Activated T-helper 1 cell treated with anti-CD3 and anti-CD28 coated beads, Interleukin-12 subunit alpha, Interleukin-12 subunit beta, Interleukin-2, Interleukin-4 antibody, amounts not matched to agents 30 ng/mL and 10 ng/mL and 1 ng/mL, durations not matched to agents 14 hours and 24 hours and 36 hours (primary cell): ENCODE measurements at regions not wholly inside any gene's neighbourhood (a gene's known extent, or its start where the extent isn't known, plus 50 kb on each side); places are given as distances from the start of the nearest gene placed in this dataset.

ENCODE experiments used
- DNase-seq: peaks from one replicate; pipeline ENCODE4 v3.0.0; 2021; ENCODE audit warnings: low spot score
- H3K27ac Mint-ChIP-seq: one replicate; pipeline ENCODE4 v1.8.0; 2021; ENCODE audit warnings: mild to moderate bottlenecking, mixed read lengths
- H3K27me3 Mint-ChIP-seq: one replicate; pipeline ENCODE4 v1.8.0; 2022; ENCODE audit warnings: mild to moderate bottlenecking, moderate library complexity, mixed read lengths; ENCODE audit not compliant: insufficient read depth
- H3K36me3 Mint-ChIP-seq: one replicate; pipeline ENCODE4 v1.8.0; 2021; ENCODE audit warnings: low read depth, mixed read lengths
- H3K4me1 Mint-ChIP-seq: one replicate; pipeline ENCODE4 v1.8.0; 2021; ENCODE audit warnings: low read depth, mixed read lengths
- H3K4me3 Mint-ChIP-seq: one replicate; pipeline ENCODE4 v1.8.0; 2021; ENCODE audit warnings: mild to moderate bottlenecking, moderate library complexity, mixed read lengths
- H3K9me3 Mint-ChIP-seq: one replicate; pipeline ENCODE4 v1.8.0; 2021; ENCODE audit warnings: mixed read lengths
- intact Hi-C: fragments of 100-400 bp; cut with micrococcal nuclease; formaldehyde crosslinking; loops from one replicate; pipeline ENCODE4 v1.15.1; 2024

DNA sequence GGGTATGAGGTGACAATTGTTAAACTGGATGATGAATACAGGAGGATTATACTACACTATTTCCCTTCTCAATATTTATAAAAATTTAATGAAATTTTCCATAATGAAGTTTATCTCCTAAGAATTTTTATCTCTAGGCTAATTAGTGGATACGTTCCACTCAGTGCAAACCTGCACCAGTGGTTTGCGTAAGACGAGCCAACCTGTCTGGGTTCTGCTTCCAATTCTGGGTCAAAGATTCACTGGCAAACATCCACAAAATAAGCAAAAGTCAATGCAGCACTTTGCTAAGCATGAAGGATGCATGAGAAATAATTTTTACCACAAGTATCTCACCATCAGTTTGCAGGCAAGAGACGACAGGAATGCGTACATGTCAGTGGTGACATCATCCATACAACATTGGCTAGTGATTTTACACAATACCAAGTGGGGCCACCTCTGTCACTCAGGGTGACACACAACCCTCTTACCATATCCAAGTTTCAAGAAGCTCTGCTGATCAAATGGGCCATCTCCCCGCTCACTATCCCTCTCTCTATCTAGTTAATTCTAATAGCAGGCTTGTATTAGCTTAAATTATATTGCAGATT, 51.7 kb downstream of the FAM50B start:
- DNase-seq = no peak
- Mint-ChIP-seq H3K27ac (no peak overlapping the region), H3K36me3 (no peaks in the 10 kb centered on the region), H3K4me3 (no peak overlapping the region), H3K4me1 (peaks cover 4% of the 10 kb centered on the region), H3K9me3 (no peaks in the 10 kb centered on the region), H3K27me3 (peaks cover 31% of the 10 kb centered on the region)
- intact Hi-C loops = no loop called here

DNA sequence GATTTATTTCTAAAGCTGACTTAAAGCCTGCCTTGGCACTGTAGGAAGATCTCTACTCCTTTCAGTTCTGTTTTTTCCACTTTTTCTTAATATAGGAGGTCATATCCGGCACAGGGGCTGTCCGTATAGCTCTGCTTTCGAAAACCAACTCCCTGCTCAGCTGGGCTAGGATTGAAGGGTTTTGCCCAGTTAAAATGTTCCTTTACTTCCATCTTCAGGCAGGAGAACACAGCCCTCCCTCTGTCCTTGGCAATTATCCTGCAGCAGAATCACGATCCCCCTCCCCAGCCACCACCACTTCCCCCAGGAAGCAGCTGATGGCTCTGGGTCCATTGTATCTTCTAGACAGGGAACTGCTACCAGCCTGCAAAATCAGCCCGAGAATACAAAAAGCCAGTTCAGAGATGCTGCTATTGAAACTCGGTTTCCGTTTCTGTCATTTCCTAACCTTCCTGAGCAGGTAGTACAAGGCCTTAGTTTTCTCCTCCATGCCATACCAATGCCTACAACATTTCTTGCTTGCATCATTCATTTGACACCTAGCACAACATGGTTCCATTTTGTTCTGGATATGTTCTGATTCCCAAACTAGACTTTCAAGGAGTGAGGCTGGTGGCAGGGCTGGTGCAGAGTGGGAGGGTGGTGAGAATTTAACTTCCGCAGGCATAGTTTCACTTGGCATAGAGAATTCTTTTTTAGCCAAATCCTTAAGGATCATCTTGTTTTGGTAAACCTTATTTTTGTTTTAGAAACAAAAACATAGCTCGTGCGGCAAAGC, 53.9 kb downstream of the FAM50B start:
- Mint-ChIP-seq H3K9me3 (no peaks in the 10 kb centered on the region), H3K4me3 (no peak overlapping the region), H3K36me3 (no peaks in the 10 kb centered on the region), H3K27me3 (peaks cover 38% of the 10 kb centered on the region), H3K4me1 (peaks cover 4% of the 10 kb centered on the region), H3K27ac (no peak overlapping the region)
- intact Hi-C loops = no loop called here
- DNase-seq = no peak

DNA sequence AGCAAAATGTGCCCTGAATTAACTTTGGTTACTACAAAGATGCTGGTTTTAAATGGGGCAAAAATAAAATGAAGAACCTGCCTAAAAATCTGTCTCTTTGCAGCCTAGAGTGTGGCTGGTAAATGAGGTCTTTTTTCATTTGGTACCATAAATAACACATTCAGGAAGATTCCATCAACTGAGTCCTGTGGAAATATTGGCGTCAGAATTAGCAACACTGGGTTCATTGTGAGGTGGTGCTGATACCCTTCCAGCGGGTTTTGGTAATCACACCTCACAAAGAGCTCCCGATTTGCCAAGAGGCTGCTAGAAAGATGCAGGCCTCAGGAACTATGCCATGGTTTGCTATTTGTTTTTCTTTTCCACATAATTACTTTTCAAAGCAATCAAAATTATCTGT, 55.3 kb downstream of the FAM50B start:
- no peaks in the 10 kb centered on the region for H3K9me3 Mint-ChIP-seq
- peaks cover 4% of the 10 kb centered on the region for H3K4me1 Mint-ChIP-seq
- peaks cover 31% of the 10 kb centered on the region for H3K27me3 Mint-ChIP-seq
- H3K4me3 Mint-ChIP-seq = no peak overlapping the region
- intact Hi-C loops = no loop called here
- H3K36me3 Mint-ChIP-seq = no peaks in the 10 kb centered on the region
- DNase-seq = no peak
- H3K27ac Mint-ChIP-seq = no peak overlapping the region

DNA sequence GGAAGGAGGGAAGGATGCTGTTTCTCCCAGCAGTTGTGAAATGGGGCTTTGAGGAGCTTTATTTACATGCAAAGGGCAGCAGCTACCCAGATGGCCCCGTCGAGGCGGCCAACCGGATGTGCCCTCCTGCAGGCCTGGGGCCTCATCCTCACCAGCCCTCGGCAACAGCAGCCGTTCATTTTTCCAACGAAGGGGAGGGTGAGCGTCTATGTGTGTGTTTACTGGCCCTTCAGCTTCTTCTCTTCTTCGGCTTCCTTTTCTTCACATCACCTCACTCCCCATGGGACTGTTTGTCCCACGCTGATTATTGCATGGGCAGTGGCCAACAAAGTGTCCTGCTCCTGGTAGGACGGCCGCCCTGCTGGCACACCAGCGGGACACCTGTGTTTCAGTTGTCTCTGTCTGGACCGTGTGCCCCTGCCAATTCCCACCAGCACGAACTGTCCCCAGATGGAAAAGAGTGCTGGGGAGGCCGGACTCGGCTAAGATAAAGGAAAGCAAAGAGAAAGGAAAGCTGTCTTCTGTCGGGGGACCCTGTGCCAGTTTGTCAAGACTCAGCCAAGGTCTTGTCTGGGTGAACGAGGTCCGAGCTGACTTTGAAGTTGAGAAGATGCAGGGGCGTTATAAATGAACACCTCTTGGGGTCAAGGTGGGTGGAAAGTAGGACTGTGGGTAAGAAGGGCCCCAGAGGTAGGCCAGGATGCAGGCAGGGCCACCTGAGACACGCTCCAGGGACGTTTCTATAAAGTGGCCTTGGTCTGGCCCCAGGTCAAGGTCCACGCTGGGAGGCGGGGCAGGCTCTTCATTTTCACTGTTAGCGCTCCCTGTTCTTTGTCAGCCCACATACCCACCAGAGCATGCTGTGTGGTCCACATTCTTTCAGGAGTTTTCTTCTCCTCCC, 57.0 kb downstream of the FAM50B start:
- H3K27ac Mint-ChIP-seq = no peak overlapping the region
- peaks cover 4% of the 10 kb centered on the region for H3K4me1 Mint-ChIP-seq
- DNase-seq = no peak
- H3K27me3 Mint-ChIP-seq = peaks cover 33% of the 10 kb centered on the region
- H3K4me3 Mint-ChIP-seq = no peak overlapping the region
- no peaks in the 10 kb centered on the region for H3K9me3 Mint-ChIP-seq
- intact Hi-C loops = no loop called here
- H3K36me3 Mint-ChIP-seq = no peaks in the 10 kb centered on the region

DNA sequence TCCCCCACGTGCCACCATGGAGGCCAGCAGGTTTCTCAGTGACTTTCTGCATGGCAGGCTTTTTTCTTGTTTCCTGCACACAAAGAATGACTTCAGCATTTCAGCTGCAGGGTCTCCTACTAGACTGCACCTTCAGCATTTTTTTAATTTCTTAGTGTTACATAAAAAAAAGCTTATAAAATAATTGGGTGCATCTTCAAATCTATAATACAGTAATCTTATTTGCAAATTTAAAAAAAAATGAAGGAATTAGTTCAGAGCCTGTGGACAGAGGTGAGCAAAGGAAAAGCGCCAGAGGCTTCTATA, 57.6 kb downstream of the FAM50B start:
- Mint-ChIP-seq H3K36me3 (no peaks in the 10 kb centered on the region), H3K4me3 (no peak overlapping the region), H3K27me3 (peaks cover 35% of the 10 kb centered on the region), H3K27ac (no peak overlapping the region), H3K4me1 (peaks cover 4% of the 10 kb centered on the region), H3K9me3 (no peaks in the 10 kb centered on the region)
- DNase-seq = no peak
- intact Hi-C loops = no loop called here

DNA sequence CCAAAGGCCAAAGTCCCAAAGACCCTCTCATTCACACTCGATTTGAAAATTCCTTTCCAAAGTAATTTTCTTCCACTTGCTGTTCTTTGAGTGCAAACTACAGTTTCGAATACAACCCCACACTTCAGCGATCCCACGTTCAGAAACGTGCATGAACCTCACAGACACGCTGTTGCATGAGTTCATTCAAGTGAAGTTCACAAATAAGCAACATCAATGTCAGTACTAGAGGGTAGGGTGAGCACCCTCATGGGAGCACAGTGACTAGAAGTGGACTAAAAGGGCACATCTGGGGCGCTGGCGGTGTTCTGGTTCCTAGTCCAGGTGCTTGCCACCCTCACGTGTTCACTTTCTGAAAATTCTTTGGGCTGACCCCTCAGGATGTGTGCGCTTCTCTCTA, 59.0 kb downstream of the FAM50B start:
- no peaks in the 10 kb centered on the region for H3K36me3 Mint-ChIP-seq
- H3K27me3 Mint-ChIP-seq = peaks cover 46% of the 10 kb centered on the region
- intact Hi-C loops = no loop called here
- H3K4me3 Mint-ChIP-seq = no peak overlapping the region
- H3K9me3 Mint-ChIP-seq = no peaks in the 10 kb centered on the region
- no peaks in the 10 kb centered on the region for H3K4me1 Mint-ChIP-seq
- DNase-seq = no peak
- H3K27ac Mint-ChIP-seq = no peak overlapping the region

DNA sequence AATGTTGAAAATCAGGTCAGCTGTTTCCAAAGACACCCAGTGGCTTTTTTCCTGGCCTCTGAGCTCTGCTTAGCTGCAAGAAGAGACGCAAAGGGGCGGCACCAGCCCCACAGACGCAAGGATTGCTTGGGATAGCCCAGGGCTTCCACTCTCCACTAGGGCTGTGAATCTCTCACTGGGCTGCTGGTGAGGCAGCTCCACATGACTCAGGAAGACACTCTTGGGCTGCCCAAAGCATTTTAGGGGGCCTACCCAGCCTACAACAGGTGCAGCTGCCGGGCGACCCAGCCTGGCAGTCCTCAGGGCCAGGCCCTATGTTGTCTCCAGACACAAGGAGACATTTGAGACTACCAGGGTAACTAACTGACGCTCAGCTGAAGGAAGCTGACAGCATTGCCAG, 59.8 kb downstream of the FAM50B start:
- no peaks in the 10 kb centered on the region for H3K36me3 Mint-ChIP-seq

DNA sequence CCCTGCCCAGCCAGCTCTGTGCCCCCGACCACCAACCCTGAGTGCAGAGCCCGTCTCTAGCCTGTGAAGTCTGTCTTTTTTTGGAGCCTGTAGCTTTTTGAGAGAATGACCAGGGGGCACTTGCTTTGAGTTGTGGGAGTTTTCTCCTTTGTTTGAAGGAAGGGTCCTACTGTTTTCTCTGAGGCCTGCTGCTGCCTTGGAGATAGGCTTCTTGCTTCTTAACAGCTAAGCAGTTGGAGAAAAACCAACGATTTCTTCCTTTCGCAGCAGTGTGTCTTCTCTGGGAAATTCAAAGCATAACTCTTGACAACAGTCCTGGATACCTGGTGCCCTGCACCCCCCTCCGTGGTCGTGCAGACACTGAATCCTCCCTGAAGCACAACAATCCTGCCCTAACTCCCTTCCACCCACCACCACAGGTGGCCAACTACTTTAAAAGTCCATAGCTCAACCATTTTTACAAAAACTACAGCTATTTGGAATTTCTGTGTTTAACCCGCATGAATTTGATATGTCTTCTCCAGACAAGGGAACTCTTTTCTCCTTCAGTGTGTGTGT, 61.0 kb downstream of the FAM50B start:
- peaks cover 13% of the 10 kb centered on the region for H3K4me1 Mint-ChIP-seq
- peaks cover 45% of the 10 kb centered on the region for H3K27me3 Mint-ChIP-seq
- H3K27ac Mint-ChIP-seq = no peak overlapping the region
- intact Hi-C loops = no loop called here
- H3K9me3 Mint-ChIP-seq = no peaks in the 10 kb centered on the region
- H3K4me3 Mint-ChIP-seq = no peak overlapping the region
- DNase-seq = no peak
- H3K36me3 Mint-ChIP-seq = no peaks in the 10 kb centered on the region

More for the DNA sequence above, 59.8 kb downstream of the FAM50B start:
- intact Hi-C loops = no loop called here
- DNase-seq = no peak
- Mint-ChIP-seq H3K27ac (no peak overlapping the region), H3K4me1 (peaks cover 2% of the 10 kb centered on the region), H3K9me3 (no peaks in the 10 kb centered on the region), H3K27me3 (peaks cover 47% of the 10 kb centered on the region), H3K4me3 (no peak overlapping the region)

DNA sequence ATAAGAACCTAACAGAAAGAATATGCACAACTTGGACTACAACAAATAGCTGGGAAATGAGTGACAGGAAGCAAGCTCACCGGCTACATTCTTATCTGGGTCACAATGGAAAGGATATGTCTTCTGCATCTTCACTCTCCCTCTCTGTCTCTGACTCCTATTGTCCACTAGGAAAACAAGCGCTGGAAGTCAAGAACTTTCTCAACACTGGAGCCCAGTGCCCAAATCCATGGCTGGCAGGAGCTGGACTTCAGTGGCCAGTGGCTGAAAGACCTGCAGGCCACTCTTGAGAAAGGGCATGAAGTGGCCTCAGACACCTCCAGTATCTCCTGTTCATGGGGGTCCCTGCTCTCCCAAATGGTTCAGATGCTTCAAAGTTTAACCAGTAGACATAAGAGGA, 62.0 kb downstream of the FAM50B start:
- Mint-ChIP-seq H3K27me3 (peaks cover 49% of the 10 kb centered on the region), H3K36me3 (no peaks in the 10 kb centered on the region), H3K4me3 (no peak overlapping the region), H3K27ac (no peak overlapping the region), H3K4me1 (peaks cover 22% of the 10 kb centered on the region), H3K9me3 (no peaks in the 10 kb centered on the region)
- DNase-seq = no peak
- intact Hi-C loops = no loop called here

DNA sequence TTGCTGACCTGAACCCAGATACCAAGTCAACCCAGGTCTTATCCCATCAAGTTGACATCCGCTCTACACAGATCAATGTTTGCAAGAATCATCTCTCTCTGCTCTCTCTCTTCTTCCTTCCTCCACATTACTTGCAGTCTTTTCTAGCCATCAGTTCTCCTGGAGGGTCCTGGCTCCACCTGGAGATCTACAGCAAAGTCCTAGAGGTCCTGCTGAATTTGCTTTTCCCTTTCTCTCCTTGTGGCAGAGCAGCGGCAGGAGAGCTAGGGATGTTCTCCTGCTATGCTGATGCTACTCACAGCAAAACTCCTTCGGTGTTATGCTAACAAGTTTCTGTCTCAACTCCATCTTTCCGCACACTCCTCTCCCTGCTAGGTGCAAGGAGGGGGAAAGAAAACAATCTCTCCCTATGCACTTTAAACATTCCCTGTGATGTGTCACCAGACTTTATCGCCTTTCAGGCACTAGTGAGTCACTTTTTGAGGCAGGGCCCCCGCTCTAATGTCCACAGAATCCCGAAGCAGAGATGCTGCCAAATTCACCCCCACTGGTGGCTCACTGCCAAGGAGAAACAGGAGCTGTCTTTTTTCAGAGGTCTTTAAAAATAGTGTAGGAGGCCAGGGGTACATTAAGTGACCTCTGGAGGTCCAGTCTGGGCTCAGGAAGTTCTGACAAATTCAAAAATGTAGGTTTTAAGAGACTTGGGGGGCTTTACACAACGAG, 62.6 kb downstream of the FAM50B start:
- no peak overlapping the region for H3K27ac Mint-ChIP-seq
- H3K4me1 Mint-ChIP-seq = peaks cover 29% of the 10 kb centered on the region
- intact Hi-C loops = no loop called here
- H3K27me3 Mint-ChIP-seq = peaks cover 44% of the 10 kb centered on the region
- no peaks in the 10 kb centered on the region for H3K36me3 Mint-ChIP-seq
- H3K4me3 Mint-ChIP-seq = no peak overlapping the region
- no peaks in the 10 kb centered on the region for H3K9me3 Mint-ChIP-seq
- DNase-seq = no peak

DNA sequence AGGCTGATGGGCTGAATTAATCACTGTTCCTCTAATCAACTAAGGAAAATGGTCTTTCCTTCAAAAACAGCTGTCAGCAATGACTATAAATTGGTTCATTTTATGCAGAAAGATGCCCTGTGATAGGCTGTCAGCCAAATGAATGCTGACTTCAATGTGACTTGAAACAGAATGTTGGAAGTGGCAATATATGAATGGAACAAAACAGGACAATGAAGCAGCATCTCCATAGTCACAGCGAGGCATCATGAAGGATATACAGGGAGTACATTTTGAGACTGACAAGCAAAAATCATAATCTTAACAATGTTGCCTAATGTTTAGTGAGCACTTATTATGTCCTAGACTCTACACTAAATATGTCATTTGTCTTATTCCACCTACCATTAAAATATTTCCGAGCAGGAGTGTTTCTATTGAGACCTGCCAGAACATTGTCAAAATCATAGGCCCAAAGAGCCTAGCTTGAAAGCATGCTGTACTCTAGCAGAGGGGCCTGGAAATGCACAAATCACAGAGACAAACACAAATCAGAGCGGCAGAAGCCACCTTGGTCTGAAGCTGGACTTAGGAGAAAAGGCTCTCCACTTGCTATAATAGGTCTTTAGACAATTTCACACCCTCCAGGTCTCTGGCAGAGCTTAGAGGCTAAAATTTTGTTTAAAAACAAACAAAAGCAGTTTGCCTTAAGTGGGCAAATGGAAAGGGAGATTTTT, 63.3 kb downstream of the FAM50B start:
- Mint-ChIP-seq H3K4me1 (peaks cover 31% of the 10 kb centered on the region), H3K9me3 (no peaks in the 10 kb centered on the region), H3K4me3 (no peak overlapping the region), H3K27me3 (peaks cover 43% of the 10 kb centered on the region), H3K27ac (no peak overlapping the region), H3K36me3 (no peaks in the 10 kb centered on the region)
- intact Hi-C loops = no loop called here
- no peak for DNase-seq
